Fibroblast of pulmonary artery (primary cell): ENCODE measurements at regions not wholly inside any gene's neighbourhood (a gene's known extent, or its start where the extent isn't known, plus 50 kb on each side); places are given as distances from the start of the nearest gene placed in this dataset.
A peak's percentile ranks its signal among the peaks of the same experiment; 100 is the strongest.
"Not testable (repeated sequence)": the region's sequence is repeated elsewhere in the genome, so short reads cannot be mapped to it uniquely, and the experiment has no call there.

ENCODE experiments used
- DNase-seq: peaks from one replicate; pipeline ENCODE4 v3.0.0-alpha.2; 2010; ENCODE audit warnings: low read depth
- H3K4me3 ChIP-seq: replicated peaks from 2 replicates; pipeline ENCODE4 v1.5.1; 2011; ENCODE audit warnings: low read depth, mild to moderate bottlenecking, control low read depth, low read length, moderate library complexity
- TF ChIP-seq, protein P1 (sequence below): IDR thresholded peaks from 2 replicates; pipeline ENCODE4 v1.5.1; 2011; ENCODE audit warnings: mild to moderate bottlenecking, control low read depth, low read length, inconsistent platforms; ENCODE audit errors: missing control alignments

DNA sequence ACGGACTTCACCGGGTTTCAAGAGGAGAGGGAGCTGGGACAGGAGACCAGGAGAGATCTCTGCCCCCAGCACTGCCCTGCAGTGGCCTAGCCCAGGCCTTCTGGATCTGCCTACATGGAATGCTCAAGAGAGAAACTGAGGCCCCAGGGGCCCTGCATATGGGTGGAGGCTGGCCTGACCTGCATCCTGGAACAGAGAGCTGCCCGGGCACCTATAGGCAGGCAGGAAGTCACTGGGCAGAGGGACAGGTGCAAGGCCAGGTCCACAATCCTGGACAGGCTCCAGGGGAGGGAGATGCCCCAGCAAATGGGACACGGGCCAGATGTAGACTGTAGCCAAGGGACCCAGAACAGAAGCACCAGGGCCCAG lies 98.5 kb upstream of the RUFY1 start:
- no peak for DNase-seq
- H3K4me3 ChIP-seq, result no peak overlapping the region
- TF ChIP-seq, protein P1, sequence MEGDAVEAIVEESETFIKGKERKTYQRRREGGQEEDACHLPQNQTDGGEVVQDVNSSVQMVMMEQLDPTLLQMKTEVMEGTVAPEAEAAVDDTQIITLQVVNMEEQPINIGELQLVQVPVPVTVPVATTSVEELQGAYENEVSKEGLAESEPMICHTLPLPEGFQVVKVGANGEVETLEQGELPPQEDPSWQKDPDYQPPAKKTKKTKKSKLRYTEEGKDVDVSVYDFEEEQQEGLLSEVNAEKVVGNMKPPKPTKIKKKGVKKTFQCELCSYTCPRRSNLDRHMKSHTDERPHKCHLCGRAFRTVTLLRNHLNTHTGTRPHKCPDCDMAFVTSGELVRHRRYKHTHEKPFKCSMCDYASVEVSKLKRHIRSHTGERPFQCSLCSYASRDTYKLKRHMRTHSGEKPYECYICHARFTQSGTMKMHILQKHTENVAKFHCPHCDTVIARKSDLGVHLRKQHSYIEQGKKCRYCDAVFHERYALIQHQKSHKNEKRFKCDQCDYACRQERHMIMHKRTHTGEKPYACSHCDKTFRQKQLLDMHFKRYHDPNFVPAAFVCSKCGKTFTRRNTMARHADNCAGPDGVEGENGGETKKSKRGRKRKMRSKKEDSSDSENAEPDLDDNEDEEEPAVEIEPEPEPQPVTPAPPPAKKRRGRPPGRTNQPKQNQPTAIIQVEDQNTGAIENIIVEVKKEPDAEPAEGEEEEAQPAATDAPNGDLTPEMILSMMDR, result no peak

DNA sequence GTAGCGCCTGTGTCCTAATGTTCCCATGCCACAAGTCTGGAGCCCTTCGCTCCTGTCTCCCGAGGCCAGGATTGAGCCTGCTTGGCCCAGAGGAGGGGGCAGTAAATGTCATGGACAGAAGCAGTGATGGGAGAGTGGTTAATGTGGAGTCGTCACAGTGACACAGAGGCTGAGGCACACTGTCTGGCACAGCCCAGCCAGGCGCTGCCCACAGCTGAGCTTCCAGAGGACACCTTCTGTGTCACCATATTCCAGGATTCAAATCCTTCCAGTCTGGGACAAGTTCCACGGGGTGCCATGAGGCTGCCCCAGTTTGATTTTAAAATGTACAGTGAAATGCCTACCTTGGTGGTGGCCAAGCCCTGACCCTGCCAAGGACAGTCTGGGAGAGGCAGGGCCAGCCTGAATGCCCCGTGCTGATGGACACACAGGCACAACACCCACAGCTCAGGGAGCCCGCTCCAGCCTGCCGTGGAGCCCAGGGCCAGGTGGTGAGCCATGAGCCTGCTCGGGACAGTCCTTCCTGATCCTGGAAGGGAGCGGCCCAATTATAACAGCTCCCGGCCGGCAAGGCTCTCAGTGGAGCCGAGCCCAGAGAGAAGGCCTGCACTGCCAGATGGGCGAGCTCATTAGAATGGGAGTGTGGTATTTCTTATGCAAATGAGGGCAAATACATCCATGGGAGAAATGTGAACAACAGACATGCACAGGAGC lies 99.1 kb upstream of the RUFY1 start:
- no peak for DNase-seq
- H3K4me3 ChIP-seq, result no peak overlapping the region
- TF ChIP-seq, protein P1, result no peak

DNA sequence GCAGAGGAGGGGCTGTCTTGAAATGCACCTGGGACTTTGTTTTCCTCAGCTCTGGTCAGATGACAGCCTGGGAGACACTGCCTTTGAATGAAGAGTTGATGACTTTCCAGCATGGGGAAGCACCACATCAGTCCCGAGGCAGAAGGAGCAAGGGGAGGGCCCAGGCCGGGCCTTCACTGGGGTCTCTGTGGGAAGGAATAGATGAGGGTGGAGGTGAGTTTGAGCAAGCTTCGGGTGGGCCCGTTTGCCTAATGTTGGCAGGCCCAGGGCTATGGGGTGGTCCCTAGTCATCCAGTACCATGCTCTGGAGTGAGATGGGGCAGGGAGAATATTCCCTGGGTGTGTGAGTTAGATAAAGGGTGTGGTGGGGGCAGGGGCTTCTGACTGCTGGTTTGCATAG lies 100.4 kb upstream of the RUFY1 start:
- H3K4me3 ChIP-seq, DNase-seq: not testable (repeated sequence)

DNA sequence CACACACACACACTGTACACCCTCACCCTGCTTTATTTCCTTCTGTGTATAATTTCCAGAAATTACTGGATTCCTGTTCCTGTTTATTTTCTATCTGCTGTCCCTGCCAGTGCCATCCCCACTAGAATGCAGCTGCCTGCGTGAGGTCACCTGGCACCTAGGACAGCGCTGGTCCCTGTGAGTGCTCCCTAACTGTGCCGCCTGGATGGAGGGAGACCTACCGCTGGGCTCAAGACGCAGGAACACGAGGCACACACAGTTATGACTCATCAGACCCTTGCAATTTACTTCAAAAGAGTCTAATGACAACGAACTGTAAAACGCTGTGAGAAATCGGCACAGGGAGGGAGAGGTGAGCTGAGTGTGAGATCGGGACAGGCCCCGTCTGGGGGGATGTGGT lies 102.1 kb upstream of the RUFY1 start:
- not testable (repeated sequence) for DNase-seq, H3K4me3 ChIP-seq

DNA sequence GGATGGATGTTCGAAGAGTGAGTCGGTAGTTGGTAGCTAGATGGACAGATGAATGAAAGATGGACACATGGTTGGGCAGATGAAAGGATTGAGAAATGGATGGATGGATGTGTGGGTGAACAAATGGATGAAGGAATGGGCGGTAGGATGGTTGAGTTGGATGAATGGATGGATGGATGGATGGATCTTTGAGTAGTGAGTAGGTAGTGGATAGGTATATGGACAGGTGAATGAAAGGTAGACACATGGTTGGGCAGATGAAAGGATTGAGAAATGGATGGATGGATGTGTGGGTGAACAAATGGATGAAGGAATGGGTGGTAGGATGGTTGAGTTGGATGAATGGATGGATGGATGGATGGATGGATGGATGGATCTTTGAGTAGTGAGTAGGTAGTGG lies 97.0 kb upstream of the ADAMTS2 start:
- not testable (repeated sequence) for DNase-seq, H3K4me3 ChIP-seq

DNA sequence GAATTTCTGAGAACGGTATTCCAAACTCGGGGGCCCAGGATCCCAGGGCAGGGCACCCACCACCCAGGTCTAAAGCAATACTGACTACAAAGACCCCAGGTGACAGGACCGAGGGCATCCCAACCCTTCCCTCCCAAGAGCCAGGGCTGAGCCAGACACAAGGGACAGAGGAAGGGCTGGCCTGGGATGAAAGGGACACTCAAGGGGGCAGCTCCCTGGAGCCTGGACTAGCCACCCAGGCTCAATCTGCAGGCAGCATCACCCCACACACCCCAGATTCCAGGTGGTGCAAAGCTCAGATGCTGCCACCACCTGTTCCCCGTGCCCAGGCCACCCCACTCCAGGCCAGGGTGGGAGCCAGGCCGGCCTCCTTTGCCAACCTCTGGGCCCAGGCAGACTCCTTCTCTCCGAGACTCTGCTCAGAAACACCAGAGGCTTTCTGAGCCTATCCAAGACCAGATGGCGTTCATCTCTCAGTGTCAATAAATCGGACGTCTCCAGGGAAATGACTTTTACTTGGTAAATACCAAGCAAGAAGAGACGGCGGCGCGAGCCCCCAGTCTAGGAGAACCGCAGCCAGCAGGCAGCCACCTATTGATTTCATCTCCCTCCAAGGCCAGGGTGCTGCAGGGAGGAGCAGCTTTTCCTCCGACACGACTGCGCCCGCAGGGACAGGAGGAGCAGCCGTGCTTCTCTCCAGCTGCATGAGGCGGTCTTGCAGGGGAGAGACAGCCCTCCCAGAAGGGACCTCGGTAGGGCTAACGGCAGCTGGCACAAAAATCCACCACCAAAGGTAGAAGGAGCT lies 94.1 kb upstream of the ADAMTS2 start:
- no peak overlapping the region for H3K4me3 ChIP-seq
- TF ChIP-seq, protein P1, result no peak
- DNase-seq, result no peak

DNA sequence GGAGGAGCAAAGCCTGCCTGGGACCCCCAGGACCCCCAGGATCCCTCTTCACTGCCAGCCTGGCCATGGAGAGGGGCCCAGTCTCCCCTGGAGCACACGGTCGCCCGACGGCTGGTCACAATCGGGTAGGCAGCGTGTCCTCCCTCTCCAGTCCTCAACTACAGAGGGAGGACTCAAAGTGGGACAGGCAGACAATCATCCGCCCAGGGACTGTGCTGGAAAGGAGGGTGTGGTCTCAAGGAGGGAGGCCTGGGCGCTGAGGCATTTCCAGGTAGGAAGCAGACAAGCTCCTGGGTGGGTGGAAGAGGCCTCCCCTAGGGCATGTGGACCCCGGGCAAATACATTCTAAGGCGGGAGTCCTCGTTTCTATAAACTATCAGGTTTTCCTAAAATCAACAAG lies 93.2 kb upstream of the ADAMTS2 start:
- DNase-seq, result no peak
- TF ChIP-seq, protein P1, result no peak
- H3K4me3 ChIP-seq, result no peak overlapping the region

DNA sequence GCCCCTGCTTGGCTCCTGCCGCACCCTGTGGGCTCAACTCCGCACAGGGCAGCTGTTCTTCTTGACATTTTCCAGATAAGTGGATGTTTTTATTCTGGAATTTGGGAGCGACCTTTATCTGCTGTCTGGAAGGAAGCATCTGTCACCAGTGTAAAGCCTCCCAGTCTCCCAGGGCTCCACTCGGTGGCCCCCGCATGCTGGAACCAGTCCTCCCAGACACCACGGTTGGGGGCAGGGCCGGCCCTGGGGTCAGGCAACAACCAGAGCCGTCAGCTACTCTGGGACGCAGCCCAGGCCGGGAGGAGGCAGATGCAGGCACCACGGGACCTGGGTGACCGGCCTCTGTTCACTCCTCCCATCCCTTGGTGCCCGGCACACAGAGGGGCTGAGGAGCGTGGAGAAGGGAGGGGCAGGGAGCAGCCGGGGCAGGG lies 92.8 kb upstream of the ADAMTS2 start:
- TF ChIP-seq, protein P1, result no peak
- H3K4me3 ChIP-seq, result no peak overlapping the region
- DNase-seq, result peak; percentile 13
